Endothelial cell of umbilical vein (primary cell): ENCODE measurements at regions not wholly inside any gene's neighbourhood (a gene's known extent, or its start where the extent isn't known, plus 50 kb on each side); places are given as distances from the start of the nearest gene placed in this dataset.

Source experiments
- BruUV-seq: library from RNA; stranded (reverse); fragments of 400-500 nt; replicated peaks from 2 replicates; lab custom pipeline; 2021; lab: Mats Ljungman, UMichigan
- CTCF ChIA-PET: fragments of 300-600, 350-600 bp; sonication (Branson Sonifier 250); formaldehyde crosslinking; loops from one replicate; lab custom pipeline; 2021; ENCODE audit warnings: antibody characterized with exemption, inconsistent platforms; lab: Charles Lee
- POLR2A ChIA-PET: fragments of 300-600, 350-600 bp; sonication (Branson Sonifier 250); formaldehyde crosslinking; loops from one replicate; lab custom pipeline; 2021; ENCODE audit warnings: antibody characterized with exemption, inconsistent platforms; lab: Charles Lee
- DNase-seq: peaks from one replicate; pipeline ENCODE4 v3.0.0-alpha.2; 2011; ENCODE audit warnings: low read depth, low spot score
- FAIRE-seq: peaks from 2 replicates; lab custom pipeline; 2011; peaks lifted over from hg19 to GRCh38; lab: Jason Lieb, UNC
- H2AFZ ChIP-seq: 2 replicates; pipeline ENCODE4 v1.6.0; 2012; ENCODE audit warnings: low read depth, low read length, control low read depth, inconsistent platforms
- H3K27ac ChIP-seq: 2 replicates; pipeline ENCODE4 v1.5.1; 2011; ENCODE audit warnings: low read depth, mild to moderate bottlenecking, control low read depth, low read length, moderate library complexity; ENCODE audit not compliant: insufficient read depth
- H3K27me3 ChIP-seq, 2 experiments: 2 replicates each; pipeline versions ENCODE4 v1.6.0 to v1.6.1; 2011; ENCODE audit warnings: low read length in 2 of 2, mixed read lengths in 1 of 2; ENCODE audit not compliant: control insufficient read depth in 2 of 2, insufficient read depth in 2 of 2
- H3K36me3 ChIP-seq, 2 experiments: 2 replicates in 1 of 2; 3 replicates in 1 of 2; pipeline ENCODE4 v1.5.1; 2011; ENCODE audit warnings: low read length in 2 of 2, mild to moderate bottlenecking in 1 of 2, moderate library complexity in 1 of 2; ENCODE audit not compliant: control insufficient read depth in 2 of 2, insufficient read depth in 2 of 2; ENCODE audit errors: extremely low read depth in 1 of 2
- H3K4me1 ChIP-seq: 3 replicates; pipeline ENCODE4 v1.5.1; 2011; ENCODE audit warnings: mild to moderate bottlenecking, low read length; ENCODE audit not compliant: control insufficient read depth, insufficient read depth; ENCODE audit errors: extremely low read depth
- H3K4me2 ChIP-seq: 2 replicates; pipeline ENCODE4 v1.6.1; 2011; ENCODE audit warnings: low read length, control low read depth, mixed read lengths; ENCODE audit not compliant: insufficient read depth
- H3K4me3 ChIP-seq, 3 experiments: fragments of 200-600 bp in 1 of 3; sonication (generic), shearing (Covaris generic) in 1 of 3; replicated peaks in 1 of 3; 2 replicates each; pipeline ENCODE4 v1.5.1; 2011 to 2016; ENCODE audit warnings: control low read depth in 3 of 3, low read length in 3 of 3, mild to moderate bottlenecking in 2 of 3, inconsistent platforms in 1 of 3, low read depth in 1 of 3, moderate library complexity in 1 of 3; ENCODE audit not compliant: insufficient read depth in 1 of 3
- H3K79me2 ChIP-seq: 2 replicates; pipeline ENCODE4 v1.6.0; 2012; ENCODE audit warnings: low read length, inconsistent platforms; ENCODE audit not compliant: control insufficient read depth, insufficient read depth
- H3K9ac ChIP-seq: replicated peaks from 2 replicates; pipeline ENCODE3; 2011; ENCODE audit warnings: low read length, control low read depth; ENCODE audit not compliant: insufficient read depth; ENCODE audit errors: extremely low read depth
- H3K9me1 ChIP-seq: replicated peaks from 3 replicates; pipeline ENCODE4 v1.6.0; 2011; ENCODE audit warnings: mild to moderate bottlenecking, low read length; ENCODE audit not compliant: control insufficient read depth, insufficient read depth; ENCODE audit errors: extremely low read depth
- H3K9me3 ChIP-seq: replicated peaks from 2 replicates; pipeline ENCODE4 v1.5.1; 2012; ENCODE audit warnings: low read length, inconsistent platforms; ENCODE audit not compliant: control insufficient read depth, insufficient read depth
- H4K20me1 ChIP-seq: replicated peaks from 2 replicates; pipeline ENCODE3; 2011; ENCODE audit warnings: mild to moderate bottlenecking, low read length; ENCODE audit not compliant: control insufficient read depth, insufficient read depth; ENCODE audit errors: extremely low read depth
- EZH2 ChIP-seq: IDR thresholded peaks from 2 replicates; pipeline ENCODE4 v1.6.1; 2012; ENCODE audit warnings: borderline replicate concordance, low read depth, mild to moderate bottlenecking, moderate library complexity, low read length, inconsistent platforms; ENCODE audit not compliant: severe bottlenecking
- FOS ChIP-seq: IDR thresholded peaks from 2 replicates; pipeline ENCODE4 v1.6.1; 2011; ENCODE audit warnings: mild to moderate bottlenecking, low read length, moderate library complexity, borderline replicate concordance; ENCODE audit not compliant: insufficient read depth
- GATA2 ChIP-seq: IDR thresholded peaks from 2 replicates; pipeline ENCODE4 v1.7.0; 2011; ENCODE audit warnings: low read depth, mild to moderate bottlenecking, moderate library complexity, mixed read lengths, low read length; ENCODE audit not compliant: insufficient read length, insufficient read depth
- JUN ChIP-seq: IDR thresholded peaks from 2 replicates; pipeline ENCODE4 v1.6.1; 2011; ENCODE audit warnings: borderline replicate concordance, low read depth; ENCODE audit not compliant: insufficient read length, insufficient read depth
- MAX ChIP-seq: IDR thresholded peaks from 2 replicates; pipeline ENCODE4 v1.6.1; 2011; ENCODE audit not compliant: insufficient read depth, insufficient read length
- MYC ChIP-seq: IDR thresholded peaks from one replicate; pipeline ENCODE4 v1.6.1; 2011; ENCODE audit warnings: mild to moderate bottlenecking, low read depth, low read length
- POLR2A ChIP-seq: IDR thresholded peaks from 2 replicates; pipeline ENCODE4 v1.6.1; 2012; ENCODE audit warnings: low read depth, mild to moderate bottlenecking, control low read depth, low read length
- POLR2AphosphoS5 ChIP-seq: IDR thresholded peaks from 2 replicates; pipeline ENCODE4 v1.6.1; 2012; ENCODE audit warnings: low read depth, mild to moderate bottlenecking, control low read depth, low read length, moderate library complexity; ENCODE audit not compliant: insufficient read depth
- dilution Hi-C: fragments of 300-500 bp; cut with MboI; formaldehyde crosslinking; loops from one replicate; pipeline ENCODE4 v1.15.0; 2019; ENCODE audit warnings: low sequenced_read_pairs; ENCODE audit not compliant: extremely low pct_ligation_motif_present
- intact Hi-C: fragments of 100-400 bp; cut with micrococcal nuclease; formaldehyde crosslinking; loops from one replicate; pipeline ENCODE4 v1.10.0; 2022
- TF ChIP-seq, protein P1 (sequence below), 2 donors: IDR thresholded peaks; 1 replicate in 1 of 2; 2 replicates in 1 of 2; pipeline ENCODE4 v1.5.1; 2011; ENCODE audit warnings: low read length in 2 of 2, mild to moderate bottlenecking in 2 of 2, moderate library complexity in 2 of 2, control low read depth in 1 of 2, inconsistent platforms in 1 of 2, low read depth in 1 of 2; ENCODE audit not compliant: insufficient read depth in 1 of 2; ENCODE audit errors: extremely low read depth in 1 of 2

DNA sequence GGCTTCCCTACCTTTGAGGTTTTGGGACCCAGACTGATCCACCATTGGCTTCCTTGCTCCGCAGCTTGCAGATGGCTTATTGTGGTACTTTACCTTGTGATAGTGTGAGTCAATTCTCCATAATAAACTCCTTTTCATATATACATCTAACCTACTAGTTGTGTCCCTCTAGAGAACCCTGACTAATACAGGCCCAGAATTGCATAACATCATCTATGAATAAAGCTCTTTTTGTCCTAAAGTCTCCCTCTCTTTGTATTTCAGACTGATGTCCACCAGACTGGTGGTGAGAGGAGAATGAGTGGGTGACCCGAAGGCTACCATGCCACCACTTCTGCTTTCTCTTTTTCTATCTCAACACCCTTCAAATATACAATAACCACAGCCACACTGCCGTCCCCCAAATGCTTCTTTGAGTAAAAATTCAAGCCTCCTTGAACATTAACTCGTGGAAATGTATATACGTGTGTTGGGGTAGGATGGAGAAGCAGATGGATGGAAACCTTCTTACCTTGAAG lies 265.7 kb downstream of the PTBP2 start:
- intact Hi-C loops (no loop called here), dilution Hi-C loops (no loop called here)
- POLR2A ChIA-PET, result no interaction called here

More for the DNA sequence above, 265.7 kb downstream of the PTBP2 start:
- BruUV-seq, result no TSS peak
- Histone ChIP-seq H3K4me2 (no peak overlapping the region), H3K4me1 (no peaks in the 10 kb centered on the region), H3K9me3 (no peaks in the 10 kb centered on the region), H3K9ac (no peak overlapping the region), H3K9me1 (no peaks in the 10 kb centered on the region), H3K27me3 (no peaks in the 10 kb centered on the region), H3K27ac (no peak overlapping the region), H3K36me3 (no peaks in the 10 kb centered on the region), H3K79me2 (no peaks in the 10 kb centered on the region), H4K20me1 (no peaks in the 10 kb centered on the region), H2AFZ (no peak overlapping the region), H3K4me3 (no peak overlapping the region)
- TF ChIP-seq GATA2 (no peak), MYC (no peak), POLR2AphosphoS5 (no peak), FOS (no peak), POLR2A (no peak), EZH2 (no peak), MAX (no peak), JUN (no peak)
- TF ChIP-seq, protein P1, sequence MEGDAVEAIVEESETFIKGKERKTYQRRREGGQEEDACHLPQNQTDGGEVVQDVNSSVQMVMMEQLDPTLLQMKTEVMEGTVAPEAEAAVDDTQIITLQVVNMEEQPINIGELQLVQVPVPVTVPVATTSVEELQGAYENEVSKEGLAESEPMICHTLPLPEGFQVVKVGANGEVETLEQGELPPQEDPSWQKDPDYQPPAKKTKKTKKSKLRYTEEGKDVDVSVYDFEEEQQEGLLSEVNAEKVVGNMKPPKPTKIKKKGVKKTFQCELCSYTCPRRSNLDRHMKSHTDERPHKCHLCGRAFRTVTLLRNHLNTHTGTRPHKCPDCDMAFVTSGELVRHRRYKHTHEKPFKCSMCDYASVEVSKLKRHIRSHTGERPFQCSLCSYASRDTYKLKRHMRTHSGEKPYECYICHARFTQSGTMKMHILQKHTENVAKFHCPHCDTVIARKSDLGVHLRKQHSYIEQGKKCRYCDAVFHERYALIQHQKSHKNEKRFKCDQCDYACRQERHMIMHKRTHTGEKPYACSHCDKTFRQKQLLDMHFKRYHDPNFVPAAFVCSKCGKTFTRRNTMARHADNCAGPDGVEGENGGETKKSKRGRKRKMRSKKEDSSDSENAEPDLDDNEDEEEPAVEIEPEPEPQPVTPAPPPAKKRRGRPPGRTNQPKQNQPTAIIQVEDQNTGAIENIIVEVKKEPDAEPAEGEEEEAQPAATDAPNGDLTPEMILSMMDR (IDR thresholded peaks at IDR 0.05; ENCODE audit: extremely low read depth in 1 of 2, insufficient read depth in 1 of 2, low read depth in 1 of 2, low read length in 2 of 2), result no peak
- DNase-seq (no peak), FAIRE-seq (no peak)
- CTCF ChIA-PET, result no interaction called here
